ENCODE measurements at regions not wholly inside any gene's neighbourhood (a gene's known extent, or its start where the extent isn't known, plus 50 kb on each side); places are given as distances from the start of the nearest gene placed in this dataset.
A peak's percentile ranks its signal among the peaks of the same experiment; 100 is the strongest.
"Not testable (repeated sequence)": the region's sequence is repeated elsewhere in the genome, so short reads cannot be mapped to it uniquely, and the experiment has no call there.

DNA sequence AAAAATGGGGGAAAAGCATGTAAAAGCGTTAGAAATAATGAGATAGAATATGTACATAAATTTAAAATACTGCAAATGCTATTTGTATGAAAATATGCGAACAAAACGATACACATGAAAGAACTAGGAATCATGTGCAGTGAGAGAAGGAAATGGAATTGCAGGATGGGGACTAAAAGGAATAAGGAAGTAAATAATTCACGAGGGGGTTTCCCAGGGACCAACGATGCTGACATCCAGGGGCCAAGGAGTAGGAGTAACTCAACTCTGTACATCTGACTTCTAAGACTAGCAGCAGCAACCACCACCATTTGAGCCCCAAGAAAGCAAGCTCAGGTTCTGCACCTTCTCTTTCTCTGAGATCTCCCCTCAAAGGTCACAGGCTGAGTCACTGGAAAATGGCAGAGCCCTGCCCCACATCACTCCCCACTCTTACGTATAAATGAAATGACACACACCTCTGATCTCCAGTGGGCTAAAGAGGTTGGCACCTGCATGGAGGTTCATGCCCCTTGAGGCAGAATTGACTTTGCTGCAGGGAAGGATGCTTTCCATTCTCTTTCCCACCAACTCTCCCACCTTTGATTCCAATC is 100.0 kb upstream of the DLG1 start:
- TF ChIP-seq CTCF (IDR thresholded peaks at IDR 0.05; ENCODE audit: extremely low read depth, missing control alignments) = no peak
- DNase-seq (ENCODE audit: low spot score) = no peak

DNA sequence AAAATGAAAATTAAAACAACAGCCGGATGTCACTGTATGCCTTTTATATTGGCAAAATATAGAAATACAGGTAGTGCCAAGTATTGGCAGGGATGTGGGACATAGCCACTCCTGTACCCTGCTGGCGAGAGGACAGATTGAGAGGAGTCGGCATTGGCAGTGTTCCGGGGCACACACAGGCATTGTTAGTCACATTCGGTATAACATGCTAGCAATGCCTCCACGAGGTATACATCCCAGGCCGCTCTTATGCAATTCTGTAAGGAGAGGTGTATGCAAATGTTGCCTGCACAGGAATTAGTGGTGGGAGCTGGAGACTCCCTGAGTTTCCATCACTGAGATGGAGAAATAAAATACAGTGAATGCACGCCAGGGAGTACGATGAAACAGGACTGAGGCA is 99.4 kb upstream of the DLG1 start:
- no peak for TF ChIP-seq CTCF (IDR thresholded peaks at IDR 0.05; ENCODE audit: extremely low read depth, missing control alignments)
- DNase-seq (ENCODE audit: low spot score) = no peak

GRCh38 chr3:197394464-197395321 is 96.3 kb upstream of the DLG1 start:
- no peak for TF ChIP-seq CTCF (IDR thresholded peaks at IDR 0.05; ENCODE audit: extremely low read depth, missing control alignments)
- DNase-seq (ENCODE audit: low spot score) = peak; percentile 70

- not testable (repeated sequence) for DNase-seq (ENCODE audit: low spot score)
These were observed 95.7 kb upstream of the DLG1 start for GRCh38 chr3:197394126-197394463.

DNA sequence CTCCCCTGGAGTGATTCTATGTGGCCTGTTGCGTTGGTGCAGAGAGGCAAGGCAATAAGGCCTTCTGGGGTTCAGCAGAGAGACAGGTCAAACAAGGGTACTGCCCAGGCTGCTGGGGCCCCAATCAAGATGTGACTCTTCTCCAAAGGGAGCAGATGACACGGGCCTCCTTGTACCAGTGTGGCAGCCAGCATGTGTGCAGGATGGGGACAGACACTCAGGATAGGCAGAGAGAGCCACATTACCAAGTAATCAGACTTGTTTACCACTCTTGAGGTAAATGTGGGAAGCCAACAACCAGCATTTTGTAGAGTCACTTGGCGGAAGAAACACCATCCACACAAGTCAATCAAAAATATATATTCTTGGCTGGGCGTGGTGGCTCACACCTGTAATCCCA is 95.3 kb upstream of the DLG1 start:
- TF ChIP-seq CTCF (IDR thresholded peaks at IDR 0.05; ENCODE audit: extremely low read depth, missing control alignments) = no peak
- no peak for DNase-seq (ENCODE audit: low spot score)

GRCh38 chr3:197392961-197393360 is 94.5 kb upstream of the DLG1 start:
- no peak for DNase-seq (ENCODE audit: low spot score)
- TF ChIP-seq CTCF (IDR thresholded peaks at IDR 0.05; ENCODE audit: extremely low read depth, missing control alignments) = no peak

- TF ChIP-seq CTCF (IDR thresholded peaks at IDR 0.05; ENCODE audit: extremely low read depth, missing control alignments) = no peak
- DNase-seq (ENCODE audit: low spot score) = no peak
These were observed 83.0 kb upstream of the DLG1 start for GRCh38 chr3:197381371-197381770.

GRCh38 chr3:197380786-197381185 is 82.4 kb upstream of the DLG1 start:
- no peak for TF ChIP-seq CTCF (IDR thresholded peaks at IDR 0.05; ENCODE audit: extremely low read depth, missing control alignments)
- DNase-seq (ENCODE audit: low spot score) = no peak

Measured in GM20000 (cell line).